Endodermal cell (in vitro differentiated cells): ENCODE measurements at regions not wholly inside any gene's neighbourhood (a gene's known extent, or its start where the extent isn't known, plus 50 kb on each side); places are given as distances from the start of the nearest gene placed in this dataset.

ENCODE experiments used
- DNase-seq: peaks from one replicate; pipeline ENCODE4 v3.0.0-alpha.2; 2017
- H3K27ac ChIP-seq: 2 replicates; pipeline ENCODE4 v1.5.1; 2013; ENCODE audit warnings: mild to moderate bottlenecking, low read depth, low read length, moderate library complexity
- H3K27me3 ChIP-seq: 2 replicates; pipeline ENCODE4 v1.6.1; 2013; ENCODE audit warnings: mild to moderate bottlenecking, low read length, moderate library complexity; ENCODE audit not compliant: insufficient read depth, control insufficient read depth, poor library complexity, severe bottlenecking
- H3K36me3 ChIP-seq: 2 replicates; pipeline ENCODE4 v1.7.0; 2013; ENCODE audit warnings: mild to moderate bottlenecking, low read length, moderate library complexity; ENCODE audit not compliant: control insufficient read depth, insufficient read depth
- H3K4me1 ChIP-seq: one replicate; pipeline ENCODE4 v1.7.0; 2013; ENCODE audit warnings: low read length; ENCODE audit not compliant: control insufficient read depth, insufficient read depth
- H3K4me3 ChIP-seq: 2 replicates; pipeline ENCODE4 v1.5.1; 2013; ENCODE audit warnings: mild to moderate bottlenecking, low read length, moderate library complexity
- H3K9ac ChIP-seq: 2 replicates; pipeline ENCODE4 v1.6.1; 2013; ENCODE audit warnings: mild to moderate bottlenecking, low read length, moderate library complexity; ENCODE audit not compliant: poor library complexity, severe bottlenecking; ENCODE audit errors: extremely low read depth
- H3K9me3 ChIP-seq: 2 replicates; pipeline ENCODE4 v1.6.1; 2013; ENCODE audit warnings: mild to moderate bottlenecking, low read length, moderate library complexity; ENCODE audit not compliant: control insufficient read depth
- H3K27ac Mint-ChIP-seq: 2 replicates; pipeline ENCODE4 v1.8.0; 2020; ENCODE audit warnings: mixed read lengths
- H3K27me3 Mint-ChIP-seq: 2 replicates; pipeline ENCODE4 v1.8.0; 2021; ENCODE audit warnings: mild to moderate bottlenecking, mixed read lengths; ENCODE audit not compliant: insufficient read depth
- H3K36me3 Mint-ChIP-seq: 2 replicates; pipeline ENCODE4 v1.8.0; 2020; ENCODE audit warnings: low read depth, mixed read lengths
- H3K4me1 Mint-ChIP-seq: 2 replicates; pipeline ENCODE4 v1.8.0; 2020; ENCODE audit warnings: mixed read lengths
- H3K4me3 Mint-ChIP-seq: 2 replicates; pipeline ENCODE4 v1.8.0; 2020; ENCODE audit warnings: mild to moderate bottlenecking, moderate library complexity, mixed read lengths
- H3K9me3 Mint-ChIP-seq: 2 replicates; pipeline ENCODE4 v1.8.0; 2020; ENCODE audit warnings: mild to moderate bottlenecking, mixed read lengths
- WGBS, 2 experiments: methylation state at CpG; one replicate each; pipeline versions ENCODE4 v1.1.5 to v1.1.7; 2013; ENCODE audit warnings: missing lambda C conversion rate in 2 of 2, mixed read lengths in 1 of 2; ENCODE audit not compliant: insufficient coverage in 1 of 2, insufficient read length in 1 of 2; 5-methylcytosine and 5-hydroxymethylcytosine counted together
- TF ChIP-seq, protein P1 (sequence below): fragments of 200-600 bp; sonication (generic); conservative IDR thresholded peaks from 2 replicates; pipeline ENCODE4 v1.5.0; 2021; ENCODE audit warnings: antibody characterized with exemption, mild to moderate bottlenecking

DNA sequence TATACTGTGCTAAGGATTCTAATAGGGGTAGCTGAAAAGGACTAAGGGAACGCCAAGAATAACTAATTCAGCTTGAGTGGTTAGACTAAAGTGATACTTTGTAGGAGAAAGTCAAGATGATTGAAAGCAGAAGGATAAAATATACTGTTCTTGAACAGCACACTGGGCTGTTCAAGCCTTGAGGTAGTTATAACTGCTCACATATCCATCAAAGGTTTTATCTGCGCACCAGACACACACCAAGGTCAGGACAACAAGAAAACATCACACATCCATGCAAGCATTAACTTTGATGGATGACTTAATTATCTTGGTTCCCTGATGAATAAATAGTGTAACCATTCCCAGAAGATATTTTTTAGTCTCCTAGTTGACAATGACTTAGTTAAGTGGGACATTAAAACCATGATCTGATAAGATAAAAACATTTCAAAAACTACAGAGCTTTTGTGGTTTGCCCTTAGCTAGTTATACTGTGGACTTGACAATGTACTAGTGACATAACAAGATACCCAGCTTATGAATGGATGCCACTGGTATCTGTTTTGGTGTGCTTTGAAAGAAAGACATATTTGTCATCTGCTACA lies 728.9 kb downstream of the JRKL start:
- TF ChIP-seq, protein P1, sequence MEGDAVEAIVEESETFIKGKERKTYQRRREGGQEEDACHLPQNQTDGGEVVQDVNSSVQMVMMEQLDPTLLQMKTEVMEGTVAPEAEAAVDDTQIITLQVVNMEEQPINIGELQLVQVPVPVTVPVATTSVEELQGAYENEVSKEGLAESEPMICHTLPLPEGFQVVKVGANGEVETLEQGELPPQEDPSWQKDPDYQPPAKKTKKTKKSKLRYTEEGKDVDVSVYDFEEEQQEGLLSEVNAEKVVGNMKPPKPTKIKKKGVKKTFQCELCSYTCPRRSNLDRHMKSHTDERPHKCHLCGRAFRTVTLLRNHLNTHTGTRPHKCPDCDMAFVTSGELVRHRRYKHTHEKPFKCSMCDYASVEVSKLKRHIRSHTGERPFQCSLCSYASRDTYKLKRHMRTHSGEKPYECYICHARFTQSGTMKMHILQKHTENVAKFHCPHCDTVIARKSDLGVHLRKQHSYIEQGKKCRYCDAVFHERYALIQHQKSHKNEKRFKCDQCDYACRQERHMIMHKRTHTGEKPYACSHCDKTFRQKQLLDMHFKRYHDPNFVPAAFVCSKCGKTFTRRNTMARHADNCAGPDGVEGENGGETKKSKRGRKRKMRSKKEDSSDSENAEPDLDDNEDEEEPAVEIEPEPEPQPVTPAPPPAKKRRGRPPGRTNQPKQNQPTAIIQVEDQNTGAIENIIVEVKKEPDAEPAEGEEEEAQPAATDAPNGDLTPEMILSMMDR, result no peak
- DNase-seq, result no peak
- Histone ChIP-seq H3K9me3 (no peaks in the 10 kb centered on the region), H3K27ac (no peak overlapping the region), H3K4me3 (no peak overlapping the region), H3K27me3 (no peaks in the 10 kb centered on the region), H3K9ac (no peak overlapping the region), H3K36me3 (no peaks in the 10 kb centered on the region), H3K4me1 (no peaks in the 10 kb centered on the region)
- Mint-ChIP-seq H3K4me1 (peaks cover 6% of the 10 kb centered on the region), H3K9me3 (no peaks in the 10 kb centered on the region), H3K27me3 (no peaks in the 10 kb centered on the region), H3K36me3 (no peaks in the 10 kb centered on the region), H3K27ac (no peak overlapping the region), H3K4me3 (no peak overlapping the region)
- WGBS, 2 experiments, result 96 to 100% methylated on average over 1 to 2 of the region's 2 CpGs

DNA sequence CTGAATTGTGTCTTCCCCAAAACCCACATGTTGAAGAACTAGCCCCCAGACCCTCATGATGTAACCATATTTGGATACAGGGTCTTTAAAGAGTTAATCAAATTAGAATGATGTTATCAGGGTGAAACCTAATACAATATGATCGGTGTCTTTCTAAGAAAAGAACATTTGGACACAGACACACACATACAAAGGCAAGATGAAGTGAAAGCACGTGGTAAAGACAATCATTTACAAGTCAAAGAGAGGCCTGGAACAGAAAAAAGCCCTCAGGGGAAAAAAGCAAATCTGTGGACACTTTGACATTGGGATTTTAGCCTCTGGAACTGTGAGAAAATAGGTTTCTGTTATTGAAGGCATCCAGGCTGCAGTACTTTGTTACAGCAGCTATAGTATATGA lies 733.4 kb downstream of the JRKL start:
- peaks cover 6% of the 10 kb centered on the region for H3K4me1 Mint-ChIP-seq
- H3K27ac ChIP-seq, result no peak overlapping the region
- no peak overlapping the region for H3K27ac Mint-ChIP-seq
- H3K4me3 Mint-ChIP-seq, result no peak overlapping the region
- H3K9me3 Mint-ChIP-seq, result peaks cover 7% of the 10 kb centered on the region
- peaks cover 6% of the 10 kb centered on the region for H3K9me3 ChIP-seq
- no peak overlapping the region for H3K4me3 ChIP-seq
- H3K9ac ChIP-seq, result no peak overlapping the region
- H3K36me3 ChIP-seq, result no peaks in the 10 kb centered on the region
- H3K4me1 ChIP-seq, result no peaks in the 10 kb centered on the region
- 67 to 75% methylated on average over 2 of the region's 2 CpGs for WGBS, 2 experiments
- H3K27me3 ChIP-seq, result no peaks in the 10 kb centered on the region
- H3K27me3 Mint-ChIP-seq, result no peaks in the 10 kb centered on the region
- TF ChIP-seq, protein P1, result no peak
- no peak for DNase-seq
- H3K36me3 Mint-ChIP-seq, result no peaks in the 10 kb centered on the region

DNA sequence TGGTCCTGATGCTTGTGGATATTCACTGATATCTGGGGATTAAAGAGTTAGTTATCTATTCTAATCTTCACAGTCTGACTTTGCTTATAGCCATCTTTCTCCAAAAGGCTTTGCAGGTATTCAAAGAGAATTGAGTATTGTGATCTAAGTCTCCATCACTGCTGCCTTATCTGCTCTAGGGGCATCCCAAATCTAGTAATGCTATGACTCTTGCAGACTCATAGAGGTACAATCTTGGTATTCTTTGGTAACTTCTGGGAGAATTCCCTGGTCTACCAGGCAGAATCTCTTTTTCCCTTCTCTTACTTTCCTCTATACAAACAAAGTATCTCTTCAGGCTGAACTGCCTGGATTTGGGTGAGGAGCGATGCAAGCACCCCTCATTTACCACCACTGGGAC lies 746.3 kb downstream of the JRKL start:
- H3K27ac ChIP-seq, result no peak overlapping the region
- H3K4me1 Mint-ChIP-seq, result peaks cover 12% of the 10 kb centered on the region
- no peaks in the 10 kb centered on the region for H3K27me3 Mint-ChIP-seq
- H3K36me3 Mint-ChIP-seq, result peaks cover 23% of the 10 kb centered on the region
- no peaks in the 10 kb centered on the region for H3K4me1 ChIP-seq
- TF ChIP-seq, protein P1, result no peak
- no peaks in the 10 kb centered on the region for H3K27me3 ChIP-seq
- no peak for DNase-seq
- peaks cover 48% of the 10 kb centered on the region for H3K9me3 ChIP-seq
- no peak overlapping the region for H3K27ac Mint-ChIP-seq
- H3K9me3 Mint-ChIP-seq, result peaks cover 35% of the 10 kb centered on the region
- no peak overlapping the region for H3K4me3 ChIP-seq
- H3K4me3 Mint-ChIP-seq, result no peak overlapping the region
- 92 to 100% methylated on average over 1 of the region's 1 CpG for WGBS, 2 experiments
- no peaks in the 10 kb centered on the region for H3K36me3 ChIP-seq
- H3K9ac ChIP-seq, result no peak overlapping the region
